Eye (tissue), 1 donor: ENCODE measurements at regions not wholly inside any gene's neighbourhood (a gene's known extent, or its start where the extent isn't known, plus 50 kb on each side); places are given as distances from the start of the nearest gene placed in this dataset.
"Not testable (repeated sequence)": the region's sequence is repeated elsewhere in the genome, so short reads cannot be mapped to it uniquely, and the experiment has no call there.

Experiments used
- DNase-seq: peaks from one replicate; pipeline ENCODE4 v3.0.0-alpha.2; 2015

- DNase-seq, result no peak
These were observed 998.1 kb downstream of the SI start for GRCh38 chr3:164080208-164080607.

- DNase-seq, result no peak
These were observed 1014.0 kb downstream of the SI start for GRCh38 chr3:164064298-164064697.

GRCh38 chr3:164060923-164061322 lies 1017.4 kb downstream of the SI start:
- no peak for DNase-seq

GRCh38 chr3:164049847-164050246 lies 1028.4 kb downstream of the SI start:
- no peak for DNase-seq

- no peak for DNase-seq
These were observed 1029.8 kb downstream of the SI start for GRCh38 chr3:164048451-164048850.

- DNase-seq, result no peak
These were observed 1037.3 kb downstream of the SI start for GRCh38 chr3:164040991-164041390.

- DNase-seq, result no peak
These were observed 1048.1 kb downstream of the SI start for GRCh38 chr3:164030194-164030593.

- no peak for DNase-seq
These were observed 1053.5 kb downstream of the SI start for GRCh38 chr3:164024786-164025185.

GRCh38 chr3:164023480-164023879 lies 1054.8 kb downstream of the SI start:
- no peak for DNase-seq

- DNase-seq, result no peak
These were observed 1059.8 kb downstream of the SI start for GRCh38 chr3:164018500-164018899.

GRCh38 chr3:164007765-164008164 lies 1070.5 kb downstream of the SI start:
- no peak for DNase-seq

GRCh38 chr3:164004205-164004604 lies 1074.1 kb downstream of the SI start:
- DNase-seq, result no peak

- not testable (repeated sequence) for DNase-seq
These were observed 1075.3 kb downstream of the SI start for GRCh38 chr3:164003016-164003415.

- no peak for DNase-seq
These were observed 1094.4 kb downstream of the SI start for GRCh38 chr3:163983940-163984339.

GRCh38 chr3:163971861-163972260 lies 1106.4 kb downstream of the SI start:
- no peak for DNase-seq

GRCh38 chr3:163957072-163957471 lies 1121.2 kb downstream of the SI start:
- DNase-seq, result no peak

- DNase-seq, result no peak
These were observed 1124.8 kb downstream of the SI start for GRCh38 chr3:163953526-163953925.

- DNase-seq, result no peak
These were observed 1125.8 kb downstream of the SI start for GRCh38 chr3:163952499-163952898.

- peak; percentile 6 for DNase-seq
These were observed 1126.8 kb downstream of the SI start for GRCh38 chr3:163951397-163951987.

GRCh38 chr3:163946785-163947184 lies 1131.5 kb downstream of the SI start:
- no peak for DNase-seq

- DNase-seq, result no peak
These were observed 1134.6 kb downstream of the SI start for GRCh38 chr3:163943664-163944063.

- DNase-seq, result no peak
These were observed 1138.4 kb downstream of the SI start for GRCh38 chr3:163939926-163940325.

GRCh38 chr3:163936543-163936942 lies 1141.8 kb downstream of the SI start:
- DNase-seq, result no peak

- DNase-seq, result no peak
These were observed 1142.9 kb downstream of the SI start for GRCh38 chr3:163935411-163935810.

- DNase-seq, result no peak
These were observed 1149.1 kb downstream of the SI start for GRCh38 chr3:163929069-163929652.
